Progenitor cell of endocrine pancreas (in vitro differentiated cells): ENCODE measurements at regions not wholly inside any gene's neighbourhood (a gene's known extent, or its start where the extent isn't known, plus 50 kb on each side); places are given as distances from the start of the nearest gene placed in this dataset.

ENCODE experiments used
- DNase-seq: peaks from one replicate; pipeline ENCODE4 v3.0.0; 2021; ENCODE audit warnings: low spot score; ENCODE audit not compliant: unreplicated experiment
- H3K27ac Mint-ChIP-seq: 2 replicates; pipeline ENCODE4 v1.8.0; 2021; ENCODE audit warnings: mild to moderate bottlenecking, moderate library complexity, mixed read lengths
- H3K27me3 Mint-ChIP-seq: 2 replicates; pipeline ENCODE4 v1.8.0; 2021; ENCODE audit warnings: mixed read lengths
- H3K36me3 Mint-ChIP-seq: 2 replicates; pipeline ENCODE4 v1.8.0; 2022; ENCODE audit warnings: mixed read lengths; ENCODE audit not compliant: insufficient read depth
- H3K4me1 Mint-ChIP-seq: 2 replicates; pipeline ENCODE4 v1.8.0; 2021; ENCODE audit warnings: low read depth, mixed read lengths
- H3K4me3 Mint-ChIP-seq: 2 replicates; pipeline ENCODE4 v1.8.0; 2021; ENCODE audit warnings: low read depth, mild to moderate bottlenecking, moderate library complexity, mixed read lengths
- H3K9me3 Mint-ChIP-seq: 2 replicates; pipeline ENCODE4 v1.8.0; 2021; ENCODE audit warnings: low read depth, mixed read lengths
- CTCF ChIP-seq: fragments of 200-600 bp; sonication (generic); IDR thresholded peaks from one replicate; pipeline ENCODE4 v1.5.0; 2021; ENCODE audit warnings: antibody characterized with exemption, mild to moderate bottlenecking; ENCODE audit not compliant: unreplicated experiment

- no peak for DNase-seq
- Mint-ChIP-seq H3K36me3 (no peaks in the 10 kb centered on the region), H3K4me1 (peaks cover 8% of the 10 kb centered on the region), H3K9me3 (no peaks in the 10 kb centered on the region), H3K4me3 (no peak overlapping the region), H3K27ac (no peak overlapping the region), H3K27me3 (peaks cover 32% of the 10 kb centered on the region)
- TF ChIP-seq CTCF: no peak
Measured at GRCh38 chr20:51159981-51160380, 137.1 kb upstream of the KCNG1 start.

GRCh38 chr20:51159303-51159702, 136.4 kb upstream of the KCNG1 start:
- H3K9me3 Mint-ChIP-seq: no peaks in the 10 kb centered on the region
- H3K27ac Mint-ChIP-seq: no peak overlapping the region
- DNase-seq: no peak
- H3K4me3 Mint-ChIP-seq: no peak overlapping the region
- H3K27me3 Mint-ChIP-seq: peaks cover 33% of the 10 kb centered on the region
- peaks cover 5% of the 10 kb centered on the region for H3K4me1 Mint-ChIP-seq
- H3K36me3 Mint-ChIP-seq: no peaks in the 10 kb centered on the region
- TF ChIP-seq CTCF: no peak

GRCh38 chr20:51158226-51158625, 135.3 kb upstream of the KCNG1 start:
- peaks cover 5% of the 10 kb centered on the region for H3K4me1 Mint-ChIP-seq
- no peak for TF ChIP-seq CTCF
- DNase-seq: no peak
- H3K27ac Mint-ChIP-seq: no peak overlapping the region
- H3K36me3 Mint-ChIP-seq: no peaks in the 10 kb centered on the region
- no peak overlapping the region for H3K4me3 Mint-ChIP-seq
- H3K9me3 Mint-ChIP-seq: no peaks in the 10 kb centered on the region
- H3K27me3 Mint-ChIP-seq: peaks cover 33% of the 10 kb centered on the region

GRCh38 chr20:51156041-51156982, 133.4 kb upstream of the KCNG1 start:
- no peak for TF ChIP-seq CTCF
- no peaks in the 10 kb centered on the region for H3K36me3 Mint-ChIP-seq
- peaks cover 5% of the 10 kb centered on the region for H3K4me1 Mint-ChIP-seq
- no peak for DNase-seq
- no peak overlapping the region for H3K27ac Mint-ChIP-seq
- H3K4me3 Mint-ChIP-seq: no peak overlapping the region
- no peaks in the 10 kb centered on the region for H3K9me3 Mint-ChIP-seq
- peaks cover 27% of the 10 kb centered on the region for H3K27me3 Mint-ChIP-seq

GRCh38 chr20:51154708-51155690, 132.1 kb upstream of the KCNG1 start:
- Mint-ChIP-seq H3K27me3 (peaks cover 24% of the 10 kb centered on the region), H3K4me3 (no peak overlapping the region), H3K9me3 (no peaks in the 10 kb centered on the region), H3K27ac (no peak overlapping the region), H3K36me3 (no peaks in the 10 kb centered on the region), H3K4me1 (peaks cover 2% of the 10 kb centered on the region)
- no peak for TF ChIP-seq CTCF
- no peak for DNase-seq
